Naive thymus-derived CD4-positive, alpha-beta T cell (primary cell): ENCODE measurements at regions not wholly inside any gene's neighbourhood (a gene's known extent, or its start where the extent isn't known, plus 50 kb on each side); places are given as distances from the start of the nearest gene placed in this dataset.

Source experiments
- ATAC-seq: fragments of 150-1000 bp; cut with Tn5 transposase; 2 replicates; pipeline ENCODE4 v1.10.0; 2021; ENCODE audit warnings: mild to moderate bottlenecking, moderate library complexity
- CTCF ChIA-PET: fragments of 350-600 bp; sonication (Branson Sonifier 250); formaldehyde crosslinking; loops from one replicate; lab custom pipeline; 2021; ENCODE audit warnings: antibody characterized with exemption; lab: Charles Lee
- POLR2A ChIA-PET: fragments of 350-600 bp; sonication (Branson Sonifier 250); formaldehyde crosslinking; loops from one replicate; lab custom pipeline; 2021; ENCODE audit warnings: antibody characterized with exemption, inconsistent platforms; lab: Charles Lee
- DNase-seq, 9 donors: peaks; one replicate each; pipeline versions ENCODE4 v3.0.0 to v3.0.0-alpha.2; 2020 to 2022; ENCODE audit warnings: mixed read lengths in 1 of 9
- H3K27ac ChIP-seq: one replicate; pipeline ENCODE4 v1.7.0; 2013; ENCODE audit warnings: mild to moderate bottlenecking, low read depth, low read length, moderate library complexity
- H3K27me3 ChIP-seq, 2 donors: one replicate each; pipeline ENCODE4 v1.7.0; 2013; ENCODE audit warnings: low read length in 2 of 2, mild to moderate bottlenecking in 2 of 2, moderate library complexity in 2 of 2; ENCODE audit not compliant: control insufficient read depth in 2 of 2, insufficient read depth in 2 of 2
- H3K36me3 ChIP-seq, 3 experiments: 1 replicate in 2 of 3; 2 replicates in 1 of 3; pipeline ENCODE4 v1.7.0; 2013; ENCODE audit warnings: low read length in 3 of 3, mild to moderate bottlenecking in 3 of 3, moderate library complexity in 1 of 3; ENCODE audit not compliant: insufficient read depth in 3 of 3, control insufficient read depth in 2 of 3
- H3K4me1 ChIP-seq, 2 donors: one replicate each; pipeline ENCODE4 v1.7.0; 2013; ENCODE audit warnings: low read length in 2 of 2, mild to moderate bottlenecking in 2 of 2, moderate library complexity in 1 of 2; ENCODE audit not compliant: control insufficient read depth in 2 of 2, insufficient read depth in 2 of 2
- H3K4me3 ChIP-seq: 2 replicates; pipeline ENCODE4 v1.7.0; 2013; ENCODE audit warnings: mild to moderate bottlenecking, low read length
- H3K9me3 ChIP-seq, 3 experiments: 1 replicate in 2 of 3; 2 replicates in 1 of 3; pipeline ENCODE4 v1.7.0; 2013; ENCODE audit warnings: low read length in 3 of 3; ENCODE audit not compliant: control insufficient read depth in 2 of 3
- H3K27ac Mint-ChIP-seq, 9 donors: one replicate each; pipeline ENCODE4 v1.8.0; 2020 to 2022; ENCODE audit warnings: mixed read lengths in 9 of 9, mild to moderate bottlenecking in 8 of 9, moderate library complexity in 5 of 9, inconsistent platforms in 2 of 9
- H3K27me3 Mint-ChIP-seq, 5 donors: one replicate each; pipeline ENCODE4 v1.8.0; 2021 to 2022; ENCODE audit warnings: mixed read lengths in 5 of 5, mild to moderate bottlenecking in 1 of 5
- H3K36me3 Mint-ChIP-seq, 5 donors: one replicate each; pipeline ENCODE4 v1.8.0; 2020 to 2022; ENCODE audit warnings: mixed read lengths in 5 of 5, mild to moderate bottlenecking in 3 of 5, inconsistent platforms in 1 of 5
- H3K4me1 Mint-ChIP-seq, 7 donors: one replicate each; pipeline ENCODE4 v1.8.0; 2020 to 2022; ENCODE audit warnings: mixed read lengths in 7 of 7, mild to moderate bottlenecking in 3 of 7, inconsistent platforms in 1 of 7
- H3K4me3 Mint-ChIP-seq, 10 donors: one replicate each; pipeline ENCODE4 v1.8.0; 2020 to 2022; ENCODE audit warnings: mild to moderate bottlenecking in 10 of 10, mixed read lengths in 10 of 10, moderate library complexity in 6 of 10, inconsistent platforms in 2 of 10
- H3K9me3 Mint-ChIP-seq, 11 donors: one replicate each; pipeline ENCODE4 v1.8.0; 2020 to 2022; ENCODE audit warnings: mixed read lengths in 11 of 11, mild to moderate bottlenecking in 4 of 11, inconsistent platforms in 1 of 11, moderate library complexity in 1 of 11
- intact Hi-C, 2 donors: fragments of 100-400 bp; cut with micrococcal nuclease; formaldehyde crosslinking; loops; one replicate each; pipeline ENCODE4 v1.15.1; 2023

- H3K27ac ChIP-seq: no peak overlapping the region
- no peaks in the 10 kb centered on the region for H3K36me3 ChIP-seq
- Mint-ChIP-seq H3K9me3 (peaks cover 0 to 4% (median under 1%) of the 10 kb centered on the region in 11 donors), H3K27ac (no peak overlapping the region), H3K36me3 (no peaks in the 10 kb centered on the region), H3K4me1 (no peaks in the 10 kb centered on the region), H3K27me3 (peaks cover 30 to 58% (median 33%) of the 10 kb centered on the region in 5 donors), H3K4me3 (no peak overlapping the region)
- no peaks in the 10 kb centered on the region for H3K27me3 ChIP-seq
- H3K4me3 ChIP-seq: no peak overlapping the region
- DNase-seq: no peak
- H3K9me3 ChIP-seq: no peaks in the 10 kb centered on the region
- ChIA-PET CTCF (no interaction called here), POLR2A (no interaction called here)
- intact Hi-C loops: no loop called here
- H3K4me1 ChIP-seq: no peaks in the 10 kb centered on the region
- ATAC-seq: no peak
Observed at GRCh38 chr5:158027806-158028775, 169.1 kb upstream of the CLINT1 start.

- Histone ChIP-seq H3K4me1 (no peaks in the 10 kb centered on the region), H3K27ac (no peak overlapping the region), H3K9me3 (no peaks in the 10 kb centered on the region), H3K27me3 (no peaks in the 10 kb centered on the region), H3K36me3 (no peaks in the 10 kb centered on the region), H3K4me3 (no peak overlapping the region)
- Mint-ChIP-seq H3K27ac (no peak overlapping the region), H3K4me1 (no peaks in the 10 kb centered on the region), H3K27me3 (peaks cover 17 to 58% (median 27%) of the 10 kb centered on the region in 5 donors), H3K36me3 (no peaks in the 10 kb centered on the region), H3K9me3 (peaks cover 0 to 4% (median 0%) of the 10 kb centered on the region in 11 donors), H3K4me3 (no peak overlapping the region)
- intact Hi-C loops: no loop called here
- no peak for ATAC-seq
- ChIA-PET CTCF (no interaction called here), POLR2A (no interaction called here)
- DNase-seq: no peak
Observed at GRCh38 chr5:158026304-158027031, 167.5 kb upstream of the CLINT1 start.

GRCh38 chr5:158023266-158023665 lies 164.3 kb upstream of the CLINT1 start:
- Mint-ChIP-seq H3K36me3 (no peaks in the 10 kb centered on the region), H3K27me3 (peaks cover 9 to 41% (median 17%) of the 10 kb centered on the region in 5 donors), H3K9me3 (peaks cover 0 to 4% (median 0%) of the 10 kb centered on the region in 11 donors), H3K4me1 (no peaks in the 10 kb centered on the region), H3K27ac (no peak overlapping the region), H3K4me3 (no peak overlapping the region)
- no peaks in the 10 kb centered on the region for H3K9me3 ChIP-seq
- no peak for DNase-seq
- CTCF ChIA-PET: no interaction called here
- POLR2A ChIA-PET: no interaction called here
- ATAC-seq: no peak
- intact Hi-C loops: no loop called here
- H3K36me3 ChIP-seq: no peaks in the 10 kb centered on the region
- no peaks in the 10 kb centered on the region for H3K27me3 ChIP-seq
- H3K4me1 ChIP-seq: no peaks in the 10 kb centered on the region
- H3K4me3 ChIP-seq: no peak overlapping the region
- H3K27ac ChIP-seq: no peak overlapping the region

- H3K36me3 Mint-ChIP-seq: no peaks in the 10 kb centered on the region
- no peak overlapping the region for H3K4me3 ChIP-seq
- H3K9me3 Mint-ChIP-seq: peaks cover 0 to 4% (median 0%) of the 10 kb centered on the region in 11 donors
- no peaks in the 10 kb centered on the region for H3K9me3 ChIP-seq
- no peak overlapping the region for H3K4me3 Mint-ChIP-seq
- H3K27ac ChIP-seq: no peak overlapping the region
- no peak overlapping the region for H3K27ac Mint-ChIP-seq
- no peaks in the 10 kb centered on the region for H3K36me3 ChIP-seq
- no peaks in the 10 kb centered on the region for H3K4me1 ChIP-seq
- CTCF ChIA-PET: no interaction called here
- no peak for DNase-seq
- ATAC-seq: no peak
- no peaks in the 10 kb centered on the region for H3K27me3 ChIP-seq
- no peaks in the 10 kb centered on the region for H3K4me1 Mint-ChIP-seq
- peaks cover 9 to 41% (median 17%) of the 10 kb centered on the region in 5 donors for H3K27me3 Mint-ChIP-seq
- POLR2A ChIA-PET: no interaction called here
- intact Hi-C loops: no loop called here
Observed at GRCh38 chr5:158022837-158023236, 163.9 kb upstream of the CLINT1 start.

GRCh38 chr5:158022393-158022792 lies 163.4 kb upstream of the CLINT1 start:
- H3K27ac ChIP-seq: no peak overlapping the region
- DNase-seq: no peak
- no peaks in the 10 kb centered on the region for H3K27me3 ChIP-seq
- intact Hi-C loops: no loop called here
- H3K9me3 ChIP-seq: no peaks in the 10 kb centered on the region
- Mint-ChIP-seq H3K27me3 (peaks cover 9 to 40% (median 17%) of the 10 kb centered on the region in 5 donors), H3K36me3 (no peaks in the 10 kb centered on the region), H3K4me1 (no peaks in the 10 kb centered on the region), H3K27ac (no peak overlapping the region), H3K4me3 (no peak overlapping the region), H3K9me3 (peaks cover 0 to 4% (median 0%) of the 10 kb centered on the region in 11 donors)
- CTCF ChIA-PET: no interaction called here
- ATAC-seq: no peak
- H3K4me1 ChIP-seq: no peaks in the 10 kb centered on the region
- no peaks in the 10 kb centered on the region for H3K36me3 ChIP-seq
- H3K4me3 ChIP-seq: no peak overlapping the region
- POLR2A ChIA-PET: no interaction called here

- H3K4me3 Mint-ChIP-seq: no peak overlapping the region
- ChIA-PET CTCF (no interaction called here), POLR2A (no interaction called here)
- no peaks in the 10 kb centered on the region for H3K9me3 ChIP-seq
- no peak overlapping the region for H3K4me3 ChIP-seq
- H3K36me3 ChIP-seq: no peaks in the 10 kb centered on the region
- intact Hi-C loops: no loop called here
- H3K27ac ChIP-seq: no peak overlapping the region
- H3K4me1 ChIP-seq: no peaks in the 10 kb centered on the region
- DNase-seq (no peak), ATAC-seq (no peak)
- H3K4me1 Mint-ChIP-seq: no peaks in the 10 kb centered on the region
- no peaks in the 10 kb centered on the region for H3K36me3 Mint-ChIP-seq
- H3K27me3 ChIP-seq: no peaks in the 10 kb centered on the region
- peaks cover 0 to 4% (median 0%) of the 10 kb centered on the region in 11 donors for H3K9me3 Mint-ChIP-seq
- peaks cover 9 to 31% (median 18%) of the 10 kb centered on the region in 5 donors for H3K27me3 Mint-ChIP-seq
- H3K27ac Mint-ChIP-seq: no peak overlapping the region
Observed at GRCh38 chr5:158020555-158021418, 161.8 kb upstream of the CLINT1 start.
